H4 (cell line): ENCODE measurements at regions not wholly inside any gene's neighbourhood (a gene's known extent, or its start where the extent isn't known, plus 50 kb on each side); places are given as distances from the start of the nearest gene placed in this dataset.
"Not testable (repeated sequence)": the region's sequence is repeated elsewhere in the genome, so short reads cannot be mapped to it uniquely, and the experiment has no call there.

ENCODE experiments used
- DNase-seq: peaks from one replicate; pipeline ENCODE4 v3.0.0-alpha.2; 2015; ENCODE audit warnings: low spot score

GRCh38 chr9:65223986-65224385 is 61.0 kb downstream of the FOXD4L5 start:
- not testable (repeated sequence) for DNase-seq

- not testable (repeated sequence) for DNase-seq
Measured at GRCh38 chr9:65208834-65209233, 76.2 kb downstream of the FOXD4L5 start.

GRCh38 chr9:65207273-65207672 is 77.7 kb downstream of the FOXD4L5 start:
- DNase-seq = not testable (repeated sequence)

GRCh38 chr9:65205853-65206252 is 79.2 kb downstream of the FOXD4L5 start:
- not testable (repeated sequence) for DNase-seq

DNA sequence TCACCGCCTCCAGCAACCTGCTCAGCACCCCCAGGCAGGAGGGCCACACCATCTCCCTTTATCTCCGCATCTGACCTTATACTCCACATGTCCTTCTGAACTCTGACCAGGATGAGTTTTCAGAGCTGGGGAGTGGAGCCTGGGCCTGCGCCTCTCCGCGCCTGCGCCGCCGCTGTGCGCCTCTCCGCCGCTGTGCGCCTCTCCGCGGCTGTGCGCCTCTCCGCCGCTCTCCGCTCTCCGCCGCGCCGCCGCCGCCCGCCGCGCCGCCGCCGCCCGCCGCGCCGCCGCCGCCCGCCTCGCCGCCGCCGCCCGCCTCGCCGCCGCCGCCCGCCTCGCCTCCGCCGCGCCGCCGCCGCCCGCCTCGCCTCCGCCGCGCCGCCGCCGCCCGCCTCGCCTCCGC is 89.2 kb downstream of the FOXD4L5 start:
- DNase-seq = not testable (repeated sequence)

DNA sequence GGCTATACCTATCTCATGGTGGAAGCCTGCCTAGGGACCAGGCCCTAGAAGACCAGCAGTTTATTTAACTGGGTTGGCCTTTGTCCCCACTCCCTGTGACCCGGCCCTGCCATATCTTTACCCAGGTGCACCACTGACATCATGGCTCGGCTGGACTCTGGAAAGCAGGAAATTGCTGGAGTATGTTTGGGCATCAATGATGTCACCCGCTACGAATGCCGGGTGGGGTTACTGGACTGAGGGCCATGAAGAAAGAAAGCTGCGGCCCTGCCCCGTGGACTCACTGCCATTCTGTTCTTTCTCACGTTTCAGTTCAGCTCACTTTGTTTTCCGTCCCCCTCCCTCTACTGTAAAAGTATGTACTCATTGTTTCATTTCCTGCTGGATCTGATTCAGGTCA is 129.1 kb downstream of the FOXD4L5 start:
- peak; percentile 2 for DNase-seq
